Astrocyte (in vitro differentiated cells and primary cell): ENCODE measurements at regions not wholly inside any gene's neighbourhood (a gene's known extent, or its start where the extent isn't known, plus 50 kb on each side); places are given as distances from the start of the nearest gene placed in this dataset.

Experiments used
- CTCF ChIP-seq: IDR thresholded peaks from 2 replicates; pipeline ENCODE4 v1.5.1; 2011; ENCODE audit warnings: low read depth, mild to moderate bottlenecking, inconsistent platforms, low read length, moderate library complexity; ENCODE audit not compliant: insufficient read depth
- EZH2 ChIP-seq: IDR thresholded peaks from 2 replicates; pipeline ENCODE4 v1.6.1; 2012; ENCODE audit warnings: mild to moderate bottlenecking, low read length, inconsistent platforms; ENCODE audit not compliant: insufficient read depth

GRCh38 chr15:95987299-95987698 is 343.2 kb upstream of the NR2F2 start:
- TF ChIP-seq CTCF (no peak), EZH2 (no peak)
